COLO668 (cell line): ENCODE measurements at regions not wholly inside any gene's neighbourhood (a gene's known extent, or its start where the extent isn't known, plus 50 kb on each side); places are given as distances from the start of the nearest gene placed in this dataset.

Source experiments
- DNase-seq: peaks from one replicate; lab custom pipeline; 2025; ENCODE audit not compliant: unreplicated experiment; lab: John Stamatoyannopoulos, UW

DNA sequence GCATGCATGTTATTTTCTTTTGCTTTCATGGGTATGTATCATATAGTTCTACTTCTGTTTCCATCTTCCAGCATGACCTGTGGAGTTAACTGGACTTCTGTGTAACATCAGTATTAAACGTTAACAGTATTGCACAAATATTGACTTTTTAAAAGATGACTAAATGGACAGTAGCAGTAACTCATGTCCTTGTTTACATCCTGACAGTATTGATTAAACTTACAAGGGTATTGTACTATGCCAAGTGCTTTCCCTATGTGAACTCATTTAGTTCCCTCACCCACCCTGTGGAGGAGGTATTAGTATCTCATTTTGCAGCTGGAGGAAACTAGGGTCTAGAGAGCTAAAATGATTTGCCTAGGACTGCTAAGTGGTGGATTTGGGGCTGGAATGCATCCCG lies 128.7 kb upstream of the SLC10A2 start:
- DNase-seq = no peak

DNA sequence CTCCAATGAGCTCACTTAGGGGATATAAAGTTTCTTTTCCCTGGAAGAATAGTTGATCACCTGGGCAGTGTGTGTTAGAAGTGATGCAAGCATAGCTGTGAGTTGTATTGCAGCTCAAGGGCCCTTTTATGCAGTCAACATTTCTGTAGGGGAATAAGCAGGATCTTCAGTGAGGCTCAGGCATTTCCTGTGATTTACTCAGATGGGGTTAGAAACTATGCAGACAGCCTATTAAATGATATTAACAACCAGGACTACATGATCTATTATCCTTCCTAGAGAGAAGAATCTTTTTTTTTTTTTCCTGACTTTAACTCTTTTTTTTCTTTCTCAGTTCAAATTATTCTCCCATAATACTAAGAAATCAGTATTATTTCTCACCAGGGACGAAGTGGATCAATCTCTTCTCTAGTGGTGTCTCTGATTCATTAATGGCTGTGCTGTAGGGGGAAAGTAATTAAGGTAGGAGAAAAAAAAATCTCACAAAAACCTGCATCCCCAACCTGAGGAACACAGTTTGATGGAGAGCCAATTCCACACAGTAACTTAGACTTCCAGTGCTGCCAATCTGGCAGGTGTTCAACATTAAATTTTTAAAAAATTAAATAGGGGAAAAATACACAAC lies 126.4 kb upstream of the SLC10A2 start:
- no peak for DNase-seq

DNA sequence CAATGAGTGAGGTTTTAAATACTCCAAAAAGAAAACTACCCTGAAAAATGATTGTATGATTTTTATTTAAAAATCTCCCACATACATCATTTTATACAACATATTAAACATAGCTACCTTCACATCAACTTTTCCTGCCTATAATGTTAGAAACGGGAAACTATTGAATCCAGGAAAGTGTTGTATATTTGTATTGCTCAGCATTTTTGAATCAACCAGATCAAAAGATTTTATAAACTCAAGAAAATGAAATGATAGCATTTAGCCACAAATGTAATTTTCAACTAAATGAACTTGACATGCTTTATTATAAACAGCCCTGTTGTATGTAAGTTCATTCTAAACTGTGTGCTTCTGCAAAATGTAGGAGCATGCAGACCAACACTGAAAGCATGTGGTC lies 124.6 kb upstream of the SLC10A2 start:
- DNase-seq = no peak

DNA sequence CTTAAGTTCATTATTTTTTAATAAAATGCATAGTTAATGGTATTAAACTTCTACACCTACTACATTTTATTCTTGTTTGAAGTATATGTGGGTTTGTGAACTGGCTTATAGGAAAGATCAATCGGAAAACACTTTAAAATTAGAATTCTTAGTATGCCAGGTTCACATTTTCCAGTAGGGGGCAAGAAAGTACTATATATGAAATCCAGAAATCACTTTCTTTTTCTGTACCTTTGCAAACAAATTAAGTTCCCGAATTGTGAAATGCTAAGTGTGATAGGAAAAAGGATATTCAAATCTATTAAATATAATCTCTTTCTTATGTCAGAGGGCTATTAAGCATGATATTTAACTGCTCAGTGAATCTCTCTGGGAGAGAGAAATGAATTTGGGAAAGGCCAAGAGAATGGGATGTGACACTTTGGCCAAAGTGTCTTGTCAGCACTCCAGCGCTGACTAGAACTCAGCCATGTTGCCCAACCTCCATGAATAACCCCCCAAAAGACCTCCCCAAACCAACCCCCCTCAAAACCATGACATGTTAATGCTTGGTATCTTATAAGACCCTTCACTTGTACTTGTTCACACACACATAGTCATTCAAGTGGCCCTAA lies 122.6 kb upstream of the SLC10A2 start:
- no peak for DNase-seq

DNA sequence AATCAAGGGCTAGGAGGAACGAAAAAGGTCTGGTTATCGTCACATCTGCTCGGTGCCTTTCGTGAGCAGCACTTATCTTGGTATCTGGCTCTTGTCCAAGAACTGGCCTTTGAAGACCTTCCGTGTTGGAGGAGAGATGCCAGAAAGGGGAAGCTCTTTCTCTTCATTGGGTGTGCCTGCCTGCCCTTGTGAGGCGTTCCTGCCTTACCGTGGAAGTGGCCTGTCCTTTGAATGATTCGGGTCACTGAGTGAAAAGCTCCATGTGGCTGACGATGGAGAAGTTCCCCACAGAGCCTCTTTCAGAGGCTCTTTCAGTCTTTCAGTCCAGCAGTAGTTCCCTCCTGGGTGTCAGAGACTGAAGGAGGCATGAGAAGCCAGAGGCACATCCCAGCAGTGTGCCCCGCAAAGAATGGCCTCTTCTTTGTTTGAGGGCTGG lies 121.5 kb upstream of the SLC10A2 start:
- no peak for DNase-seq

DNA sequence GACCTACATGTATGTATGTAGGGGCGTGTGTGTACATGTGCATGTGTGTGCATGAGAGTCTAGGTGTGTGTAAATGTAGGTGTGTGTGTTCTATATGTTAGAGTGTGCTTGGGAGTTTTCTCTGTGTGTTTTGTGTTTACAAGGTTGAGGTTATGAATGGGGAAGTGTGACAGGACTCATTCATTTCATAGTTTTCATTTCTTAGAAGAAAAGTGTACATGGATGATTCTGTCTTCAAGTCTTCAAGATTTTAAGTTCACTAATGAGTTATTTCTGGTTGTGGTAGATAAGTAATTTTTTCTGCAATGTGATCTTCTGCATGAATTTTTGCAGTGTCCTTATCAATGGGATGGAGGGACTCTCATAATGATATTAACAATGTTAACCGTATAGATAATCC lies 118.2 kb upstream of the SLC10A2 start:
- no peak for DNase-seq

DNA sequence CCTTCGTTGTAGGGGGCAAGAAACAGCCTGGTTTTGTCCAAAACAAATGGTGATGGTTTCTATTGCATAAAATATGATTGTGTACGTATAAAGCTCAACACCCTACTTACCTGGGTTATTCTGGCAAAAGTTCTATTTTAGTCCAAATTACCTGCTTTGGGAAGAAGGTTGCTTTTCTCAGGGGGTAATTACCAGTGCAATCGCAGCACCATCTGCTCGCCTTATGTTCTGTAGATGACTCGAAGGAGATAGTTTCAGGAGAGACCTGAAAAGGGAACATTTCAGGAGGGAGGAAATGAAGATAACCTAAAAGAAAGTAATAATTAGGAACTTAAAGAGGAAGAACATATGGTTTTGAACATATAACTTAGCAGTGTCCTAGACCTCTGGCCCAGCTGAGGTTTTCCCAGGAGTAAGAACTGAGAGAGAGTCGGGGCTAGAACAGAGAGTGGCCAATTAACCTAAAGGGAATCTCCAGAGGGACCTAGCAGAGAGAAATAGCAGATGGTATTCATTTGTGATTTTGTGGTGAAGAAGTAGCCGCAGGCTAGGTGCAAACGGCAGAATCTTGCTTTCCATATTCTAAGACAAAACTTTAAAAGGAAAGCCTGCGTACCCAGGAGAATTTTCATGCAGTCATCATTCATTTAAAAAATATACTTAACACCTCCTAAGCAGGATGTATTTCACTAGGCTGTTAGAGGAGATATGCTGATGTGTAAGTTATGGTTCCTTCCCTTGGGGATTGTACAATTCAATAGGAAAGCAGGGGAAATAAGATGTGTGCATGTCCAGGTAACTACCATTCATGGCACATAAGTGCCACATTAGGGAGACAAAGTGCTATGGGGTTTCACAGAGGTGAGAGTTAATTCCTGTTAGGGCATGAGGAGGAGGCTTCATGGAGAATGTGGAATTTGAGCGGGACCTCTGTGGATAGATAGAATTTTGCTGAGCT lies 113.0 kb upstream of the SLC10A2 start:
- DNase-seq = no peak

DNA sequence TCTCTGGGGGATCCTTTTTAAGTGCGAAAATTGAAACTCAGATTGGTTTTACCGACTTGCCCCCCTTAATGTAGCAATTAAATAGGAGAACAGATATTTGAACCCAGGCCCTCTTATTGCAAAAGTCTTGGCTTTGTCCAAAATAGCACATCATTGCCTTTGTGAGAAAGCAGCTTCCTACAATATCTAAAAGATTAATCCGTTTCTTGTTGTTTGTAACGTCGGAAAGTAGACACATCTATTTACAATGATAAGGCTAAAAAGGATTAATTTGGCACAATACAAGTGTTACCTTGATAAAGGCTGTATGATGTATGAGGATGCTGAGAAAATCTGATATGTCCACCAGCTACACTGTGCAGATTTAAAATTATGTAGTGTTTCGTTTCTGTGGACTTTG lies 108.7 kb upstream of the SLC10A2 start:
- DNase-seq = no peak

DNA sequence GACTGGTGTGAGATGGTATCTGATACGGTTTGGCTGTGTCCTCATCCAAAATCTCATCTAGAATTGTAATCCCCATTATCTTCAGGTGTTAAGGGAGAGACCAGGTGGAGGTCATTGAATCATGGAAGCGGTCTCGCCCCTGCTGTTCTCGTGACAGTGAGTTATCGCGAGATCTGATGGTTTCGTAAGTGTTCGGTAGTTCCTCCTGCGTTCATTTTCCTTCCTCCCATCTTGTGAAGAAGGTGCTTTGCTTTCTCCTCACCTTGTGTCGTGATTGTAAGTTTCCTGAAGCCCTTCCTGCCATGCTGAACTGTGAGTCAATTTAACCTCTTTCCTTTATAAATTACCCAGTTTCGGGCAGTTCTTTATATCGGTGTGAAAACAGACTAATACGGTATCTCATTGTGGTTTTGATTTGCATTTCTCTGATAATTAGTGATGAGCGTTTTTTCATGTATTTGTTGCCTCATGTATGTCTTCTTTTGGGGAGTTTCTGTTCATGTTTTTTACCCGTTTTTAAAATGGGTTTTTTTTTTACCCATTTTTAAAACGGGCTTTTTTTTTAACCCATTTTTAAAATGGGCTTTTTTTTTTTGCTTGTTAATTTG lies 102.8 kb upstream of the SLC10A2 start:
- DNase-seq = no peak

DNA sequence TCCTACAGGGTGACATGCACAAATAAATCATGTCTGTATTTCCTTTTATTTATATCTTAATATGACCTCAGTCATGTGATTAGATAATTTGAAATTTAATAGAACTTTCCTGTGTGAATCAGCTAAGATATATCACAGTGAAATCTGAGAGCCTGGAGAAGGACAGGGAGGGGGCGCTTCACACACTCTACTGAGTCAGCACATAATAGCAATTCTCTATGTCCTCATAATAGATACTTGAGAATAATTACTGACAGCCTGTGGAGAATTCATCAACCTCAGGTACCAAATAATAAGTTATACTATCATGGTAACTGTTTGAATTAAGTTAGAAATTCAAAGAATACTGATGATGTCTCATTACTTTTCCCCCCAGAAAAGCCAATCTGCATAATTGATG lies 98.0 kb upstream of the SLC10A2 start:
- DNase-seq = no peak

DNA sequence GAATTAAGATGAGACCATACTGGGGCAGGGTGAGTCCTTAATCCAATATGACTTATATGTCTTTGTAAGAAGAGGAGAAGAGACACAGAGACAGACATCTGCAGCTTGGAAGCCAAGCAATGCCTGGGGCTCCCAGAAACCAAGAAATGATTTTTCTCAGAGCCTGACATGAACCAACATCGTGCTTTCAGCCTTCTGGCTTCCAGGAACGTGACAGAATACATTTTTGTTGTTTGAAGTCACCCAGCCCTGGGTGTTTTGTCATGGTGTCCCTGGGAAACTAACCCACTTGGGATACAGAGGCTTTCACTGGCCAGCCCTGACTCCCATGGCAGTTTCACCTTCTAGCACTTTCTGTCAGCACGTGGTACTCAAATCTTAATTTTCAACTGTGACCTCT lies 95.3 kb upstream of the SLC10A2 start:
- no peak for DNase-seq

DNA sequence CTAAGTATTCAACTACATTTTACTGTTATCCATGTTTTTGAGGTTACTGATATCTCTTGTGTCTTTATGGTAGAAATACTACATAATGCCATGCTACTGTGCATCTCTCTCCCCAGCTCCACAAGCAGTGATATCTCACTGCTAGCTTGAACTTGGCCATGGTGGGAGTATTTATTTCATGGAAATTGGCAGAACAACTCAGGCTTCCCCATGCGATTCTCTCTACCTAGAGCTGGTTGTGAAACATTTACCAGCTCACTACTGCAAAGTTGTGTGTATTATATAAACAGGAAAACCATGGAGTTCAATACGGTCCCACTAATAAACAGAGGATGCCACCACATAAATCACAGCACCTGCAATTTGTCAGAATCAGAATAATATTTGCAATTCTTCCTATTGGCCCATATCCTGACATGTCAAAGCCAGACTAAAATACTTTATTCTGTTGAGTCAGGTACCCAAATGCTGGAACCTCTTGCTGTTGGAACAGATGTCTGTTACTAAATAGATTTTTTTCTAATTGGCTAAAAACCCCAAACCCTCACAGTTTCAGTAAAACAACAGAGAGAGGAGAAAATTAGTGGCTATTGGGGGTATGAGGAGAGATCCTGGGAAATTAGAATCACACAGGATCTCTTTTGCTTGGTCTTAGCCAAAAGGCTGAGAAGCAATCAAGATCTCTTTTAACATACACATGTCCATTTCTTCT lies 91.4 kb upstream of the SLC10A2 start:
- DNase-seq = no peak

DNA sequence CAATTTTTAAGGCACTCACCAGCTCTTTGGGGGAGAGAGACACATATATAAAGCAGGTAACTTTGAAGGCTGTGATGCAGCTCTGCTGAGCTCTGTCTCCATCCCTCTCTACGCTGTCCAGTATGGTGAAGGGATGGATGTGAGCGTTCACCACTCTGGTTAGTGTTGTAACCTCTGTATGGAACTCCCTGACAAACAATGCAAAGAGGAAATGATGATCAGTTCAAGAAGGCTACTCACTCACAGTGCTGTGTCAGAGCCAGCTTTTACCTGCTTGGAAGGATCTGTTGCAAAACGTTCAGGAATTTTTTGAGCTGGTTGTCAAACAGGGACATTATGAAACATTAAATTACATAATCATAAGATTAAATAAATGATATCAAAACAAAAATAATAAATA lies 90.8 kb upstream of the SLC10A2 start:
- no peak for DNase-seq

DNA sequence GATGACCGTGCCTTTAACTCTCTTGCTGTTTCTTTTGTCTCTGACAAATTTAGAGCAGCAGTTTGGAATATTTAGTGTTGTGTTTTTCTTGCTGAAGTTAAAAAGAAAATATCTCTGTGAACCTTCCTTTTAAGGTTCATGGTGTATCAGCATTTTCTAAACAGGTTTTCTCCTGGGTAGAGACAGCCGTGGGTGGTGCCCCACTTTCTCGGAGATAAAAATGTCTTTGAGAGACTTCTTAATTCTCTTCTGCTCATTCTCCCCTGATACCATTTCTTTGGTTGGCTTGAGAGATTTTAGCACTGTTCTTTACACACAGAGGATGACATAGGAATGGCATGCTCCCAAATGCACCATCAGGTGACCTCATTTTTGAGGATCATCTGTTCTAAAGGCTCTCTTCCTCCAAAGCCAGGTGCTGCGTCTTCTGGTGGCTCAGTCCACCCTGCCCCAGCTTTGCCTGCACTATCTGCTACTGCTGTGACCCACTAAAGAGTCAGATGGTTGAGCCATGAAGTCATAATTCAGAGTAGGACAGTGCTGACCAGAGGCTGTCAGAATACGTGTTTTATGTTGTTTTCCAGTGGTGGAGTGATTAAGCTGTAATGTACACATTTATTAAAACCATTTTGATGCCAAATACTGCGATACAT lies 90.3 kb upstream of the SLC10A2 start:
- DNase-seq = no peak

DNA sequence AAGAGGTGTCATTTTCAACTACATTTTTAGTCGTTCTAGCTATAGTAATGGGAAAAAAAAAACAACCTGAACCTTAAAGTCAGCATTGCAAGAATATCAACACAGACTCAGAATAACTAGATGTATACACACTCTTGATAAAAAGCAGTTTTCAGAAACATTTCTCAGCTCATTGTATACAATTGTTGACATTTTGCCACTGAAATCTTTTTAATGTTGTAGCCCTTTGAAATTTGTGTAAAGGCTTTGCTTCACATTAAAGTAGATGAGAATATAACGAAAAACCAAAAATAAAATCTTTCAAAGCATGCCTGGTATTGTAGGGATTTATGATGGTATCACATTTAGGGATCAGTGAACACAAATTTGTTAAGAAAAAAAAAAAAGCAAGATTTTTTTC lies 87.2 kb upstream of the SLC10A2 start:
- no peak for DNase-seq

DNA sequence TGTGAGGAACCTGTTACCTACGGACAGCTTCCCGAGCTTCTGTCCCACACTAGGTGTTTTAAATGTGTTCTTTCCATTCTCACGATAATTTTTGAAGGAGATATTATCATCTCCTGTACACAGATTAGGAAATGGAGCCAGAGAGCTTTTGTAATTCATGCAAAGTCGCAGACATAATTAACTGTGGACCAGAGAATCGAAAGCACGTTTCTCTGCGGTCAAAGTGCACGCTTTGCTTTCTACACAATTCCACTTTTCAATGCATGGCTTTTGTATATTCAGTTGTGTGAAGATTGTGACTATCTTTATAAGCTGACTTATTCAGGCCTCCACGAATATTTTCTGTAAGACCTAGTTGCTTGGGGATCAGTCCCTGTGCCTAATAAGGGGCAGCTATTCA lies 81.7 kb upstream of the SLC10A2 start:
- DNase-seq = no peak

DNA sequence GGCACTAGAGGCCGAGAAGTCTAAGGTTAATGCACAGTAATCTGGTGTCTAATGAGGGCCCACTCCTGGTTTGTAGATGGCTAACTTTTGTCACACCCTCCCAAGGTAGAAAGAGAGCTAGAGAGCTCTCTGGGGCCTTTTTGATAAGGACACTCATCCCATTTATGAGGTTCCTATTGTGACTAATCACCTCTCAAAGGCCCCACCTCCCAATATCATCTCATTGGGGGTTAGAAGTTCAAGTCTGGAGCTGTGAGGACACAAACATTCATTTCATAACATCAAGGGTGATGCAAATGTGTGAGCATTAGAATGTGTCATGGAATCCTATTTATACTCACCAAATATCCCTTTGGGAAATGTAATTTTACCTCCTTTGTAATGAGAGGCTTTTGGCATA lies 79.2 kb upstream of the SLC10A2 start:
- no peak for DNase-seq

DNA sequence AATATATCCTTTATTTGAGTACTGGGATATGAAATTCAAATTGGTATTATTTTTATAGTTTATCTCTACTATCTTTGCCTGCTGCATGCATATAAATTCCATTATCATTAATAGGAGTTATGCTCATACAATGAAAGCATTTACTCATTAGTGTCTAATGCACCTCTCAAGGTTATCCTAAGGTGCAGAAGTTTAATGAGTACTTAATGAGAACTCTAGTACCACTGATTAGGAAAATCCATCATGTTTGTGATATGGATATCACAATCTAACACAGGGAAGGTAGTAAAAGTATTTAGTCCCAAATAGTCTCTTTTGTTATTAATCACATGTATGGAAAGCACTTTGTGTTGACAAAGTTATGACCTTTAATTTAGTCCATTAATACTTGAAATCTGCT lies 77.2 kb upstream of the SLC10A2 start:
- DNase-seq = no peak

DNA sequence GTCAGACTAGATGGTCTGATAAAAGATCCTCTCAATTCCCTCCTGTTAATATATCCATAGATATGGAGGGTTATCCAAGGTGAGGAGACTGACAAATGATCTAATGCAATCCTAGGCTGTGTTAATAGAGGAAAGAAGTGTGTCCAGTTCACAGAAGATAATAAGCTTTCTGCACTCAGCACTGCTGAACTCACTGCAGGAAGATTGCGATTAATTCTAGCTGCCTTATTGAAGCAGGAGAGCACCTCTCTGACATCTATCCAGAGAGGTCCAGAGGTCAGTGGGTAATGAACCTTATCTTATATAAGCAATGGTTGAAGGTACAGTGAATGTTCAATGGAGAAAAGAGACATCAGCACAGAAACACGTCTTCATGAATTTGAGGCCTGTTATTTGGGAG lies 75.9 kb upstream of the SLC10A2 start:
- no peak for DNase-seq

DNA sequence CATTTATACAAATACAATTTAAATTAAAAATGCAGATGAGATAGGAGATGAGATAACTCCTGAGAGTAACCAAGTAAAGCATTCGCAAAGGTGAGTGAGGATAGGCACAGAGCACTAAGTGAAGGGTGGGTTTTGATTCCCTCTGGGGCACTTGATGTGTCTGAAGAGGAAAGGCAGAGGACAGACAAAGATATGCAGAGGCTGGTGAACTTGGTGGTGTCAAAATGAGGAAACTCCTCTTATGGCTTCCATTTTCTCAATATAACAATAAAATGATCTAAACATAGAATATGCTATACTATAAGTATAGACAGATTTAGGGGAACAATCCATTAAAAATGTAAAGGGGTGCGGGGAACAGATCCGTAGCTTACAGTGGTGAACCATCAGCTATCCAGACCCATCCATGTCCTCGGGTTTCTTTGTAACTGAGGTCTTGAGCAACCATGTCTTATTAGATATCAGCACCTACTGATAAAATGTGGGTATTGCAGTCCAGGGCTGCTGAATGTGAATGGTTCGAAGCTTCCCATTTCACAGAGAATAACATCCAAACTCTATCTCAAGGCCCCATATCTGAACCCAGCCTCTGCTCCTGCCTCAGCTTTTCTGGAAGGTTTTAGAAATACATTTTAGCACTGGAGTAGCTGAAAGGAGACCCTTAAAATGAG lies 73.9 kb upstream of the SLC10A2 start:
- DNase-seq = peak; percentile 45
